HCT116 (cell line): ENCODE measurements at regions not wholly inside any gene's neighbourhood (a gene's known extent, or its start where the extent isn't known, plus 50 kb on each side); places are given as distances from the start of the nearest gene placed in this dataset.

Experiments
- ATAC-seq: fragments of 200-7000 bp; cut with Tn5 transposase; 2 replicates; pipeline ENCODE4 v1.9.1; 2020; ENCODE audit warnings: mild to moderate bottlenecking, moderate library complexity
- BruUV-seq: library from RNA; stranded (reverse); fragments of 400-500 nt; replicated peaks from 2 replicates; lab custom pipeline; 2021; lab: Mats Ljungman, UMichigan
- CTCF ChIA-PET: fragments of 300-600 bp; sonication (Branson Sonifier 250); formaldehyde crosslinking; loops from one replicate; lab custom pipeline; 2021; ENCODE audit warnings: antibody characterized with exemption; lab: Charles Lee
- POLR2A ChIA-PET: fragments of 300-600, 350-600 bp; sonication (Branson Sonifier 250); formaldehyde crosslinking; loops from one replicate; lab custom pipeline; 2021; ENCODE audit warnings: antibody characterized with exemption; lab: Charles Lee
- RAD21 ChIA-PET, 2 experiments: fragments of 300-600 bp; sonication (Branson Sonifier 250); formaldehyde crosslinking; loops; one replicate each; lab custom pipeline; 2023; ENCODE audit warnings: low total read pairs in 2 of 2; ENCODE audit not compliant: uncharacterized antibody in 2 of 2, unreplicated experiment in 2 of 2, low non-redundant PET in 1 of 2; lab: Charles Lee
- DNase-seq: peaks from one replicate; pipeline ENCODE4 v3.0.0-alpha.2; 2010; ENCODE audit warnings: low read depth, low spot score
- H2AFZ ChIP-seq: fragments of 200-600 bp; shearing (Covaris generic), sonication (generic); 2 replicates; pipeline ENCODE4 v1.6.1; 2017; ENCODE audit warnings: low read depth, mixed run types, mixed read lengths, antibody characterized with exemption, low read length; ENCODE audit not compliant: poor library complexity, severe bottlenecking
- H3K27ac ChIP-seq: 2 replicates; pipeline ENCODE4 v1.5.1; 2012; ENCODE audit warnings: low read depth, low read length
- H3K27me3 ChIP-seq: fragments of 200-600 bp; sonication (generic); 2 replicates; pipeline ENCODE4 v1.6.1; 2016; ENCODE audit warnings: mixed run types, low read length, mixed read lengths; ENCODE audit not compliant: insufficient read depth
- H3K36me3 ChIP-seq, 2 experiments: fragments of 200-500 bp in 1 of 2; fragments of 200-600 bp in 1 of 2; sonication (Bioruptor generic) in 1 of 2; sonication (generic) in 1 of 2; 2 replicates each; pipeline versions ENCODE4 v1.5.1 to v1.6.1; 2014 to 2016; ENCODE audit warnings: low read length in 2 of 2, inconsistent platforms in 1 of 2, mixed read lengths in 1 of 2, mixed run types in 1 of 2; ENCODE audit not compliant: insufficient read depth in 2 of 2, control insufficient read depth in 1 of 2
- H3K4me1 ChIP-seq, 2 experiments: fragments of 200-600 bp in 1 of 2; sonication (generic) in 1 of 2; 2 replicates each; pipeline versions ENCODE4 v1.5.1 to v1.6.1; 2012 to 2017; ENCODE audit warnings: low read length in 2 of 2, inconsistent platforms in 1 of 2, mild to moderate bottlenecking in 1 of 2, mixed read lengths in 1 of 2, mixed run types in 1 of 2, moderate library complexity in 1 of 2; ENCODE audit not compliant: insufficient read depth in 2 of 2, control insufficient read depth in 1 of 2
- H3K4me2 ChIP-seq: fragments of 200-600 bp; sonication (generic); 2 replicates; pipeline ENCODE4 v1.6.1; 2017; ENCODE audit warnings: mixed run types, low read length, mixed read lengths
- H3K4me3 ChIP-seq, 2 experiments: fragments of 200-600 bp in 1 of 2; sonication (generic) in 1 of 2; replicated peaks in 1 of 2; 2 replicates each; pipeline ENCODE4 v1.5.1; 2011 to 2016; ENCODE audit warnings: low read length in 2 of 2, control low read depth in 1 of 2, low read depth in 1 of 2, mild to moderate bottlenecking in 1 of 2, mixed read lengths in 1 of 2, mixed run types in 1 of 2
- H3K79me2 ChIP-seq: fragments of 200-600 bp; sonication (generic); 2 replicates; pipeline ENCODE4 v1.6.1; 2017; ENCODE audit warnings: mild to moderate bottlenecking, mixed run types, low read length, moderate library complexity, mixed read lengths; ENCODE audit not compliant: insufficient read depth
- H3K9ac ChIP-seq: fragments of 200-600 bp; sonication (generic); 2 replicates; pipeline ENCODE4 v1.6.1; 2016; ENCODE audit warnings: low read length, mixed read lengths
- H3K9me2 ChIP-seq: fragments of 200-600 bp; sonication (generic), shearing (Covaris generic); 2 replicates; pipeline ENCODE4 v1.6.1; 2017; ENCODE audit warnings: mixed run types, mild to moderate bottlenecking, moderate library complexity; ENCODE audit not compliant: insufficient read depth
- H3K9me3 ChIP-seq, 2 experiments: fragments of 200-500 bp in 1 of 2; fragments of 200-600 bp in 1 of 2; sonication (Bioruptor generic) in 1 of 2; sonication (generic) in 1 of 2; 2 replicates each; pipeline ENCODE4 v1.6.1; 2014 to 2017; ENCODE audit warnings: low read length in 2 of 2, mixed read lengths in 2 of 2, inconsistent platforms in 1 of 2, low read depth in 1 of 2, mild to moderate bottlenecking in 1 of 2, mixed run types in 1 of 2, moderate library complexity in 1 of 2; ENCODE audit not compliant: control insufficient read depth in 1 of 2, insufficient read depth in 1 of 2
- H4K20me1 ChIP-seq: fragments of 200-600 bp; sonication (generic), shearing (Covaris generic); 2 replicates; pipeline ENCODE4 v1.6.1; 2017; ENCODE audit warnings: mixed run types, mild to moderate bottlenecking, moderate library complexity; ENCODE audit not compliant: insufficient read depth
- CBX3 ChIP-seq: IDR thresholded peaks from 2 replicates; pipeline ENCODE4 v1.6.1; 2012; ENCODE audit warnings: low read depth
- CEBPB ChIP-seq: IDR thresholded peaks from 2 replicates; pipeline ENCODE4 v1.6.1; 2012; ENCODE audit warnings: low read depth
- EGR1 ChIP-seq: IDR thresholded peaks from 2 replicates; pipeline ENCODE4 v1.6.1; 2012; ENCODE audit warnings: low read depth
- ELF1 ChIP-seq: IDR thresholded peaks from 2 replicates; pipeline ENCODE4 v1.6.1; 2012; ENCODE audit warnings: low read depth, borderline replicate concordance
- FOSL1 ChIP-seq: IDR thresholded peaks from 2 replicates; pipeline ENCODE4 v1.6.1; 2012; ENCODE audit warnings: low read depth
- POLR2AphosphoS5 ChIP-seq: IDR thresholded peaks from 2 replicates; pipeline ENCODE4 v1.6.1; 2011; ENCODE audit warnings: mild to moderate bottlenecking, low read depth, low read length, moderate library complexity
- REST ChIP-seq: IDR thresholded peaks from 2 replicates; pipeline ENCODE4 v1.6.1; 2012; ENCODE audit warnings: low read depth
- SIN3A ChIP-seq: IDR thresholded peaks from 2 replicates; pipeline ENCODE4 v1.6.1; 2012; ENCODE audit warnings: low read depth
- SRF ChIP-seq: IDR thresholded peaks from 2 replicates; pipeline ENCODE4 v1.6.1; 2012; ENCODE audit warnings: low read depth
- TCF7L2 ChIP-seq: IDR thresholded peaks from 2 replicates; pipeline ENCODE4 v1.7.0; 2011; ENCODE audit warnings: borderline replicate concordance, inconsistent platforms; ENCODE audit not compliant: insufficient read depth, insufficient read length; ENCODE audit errors: extremely low read depth
- YY1 ChIP-seq: IDR thresholded peaks from 2 replicates; pipeline ENCODE4 v1.6.1; 2011; ENCODE audit warnings: low read length, low read depth, moderate library complexity, mild to moderate bottlenecking; ENCODE audit not compliant: insufficient replicate concordance; ENCODE audit errors: extremely low read depth
- intact Hi-C: fragments of 100-400 bp; cut with micrococcal nuclease; formaldehyde crosslinking; loops from 2 replicates; pipeline ENCODE4 v1.10.0; 2022
- TF ChIP-seq, protein P1 (sequence below): IDR thresholded peaks from 2 replicates; pipeline ENCODE4 v1.6.1; 2012

GRCh38 chr13:111856571-111856970 is 210.4 kb upstream of the SOX1 start:
- DNase-seq = no peak
- Histone ChIP-seq H3K4me3 (no peak overlapping the region), H3K79me2 (no peaks in the 10 kb centered on the region), H4K20me1 (no peaks in the 10 kb centered on the region), H3K36me3 (no peaks in the 10 kb centered on the region), H3K9me3 (no peaks in the 10 kb centered on the region), H3K9me2 (no peaks in the 10 kb centered on the region), H3K27me3 (no peaks in the 10 kb centered on the region), H3K4me1 (no peaks in the 10 kb centered on the region), H2AFZ (no peak overlapping the region), H3K9ac (no peak overlapping the region), H3K27ac (no peak overlapping the region), H3K4me2 (no peak overlapping the region)
- POLR2A ChIA-PET = no interaction called here
- CTCF ChIA-PET = no interaction called here
- intact Hi-C loops = no loop called here
- TF ChIP-seq YY1 (no peak), SIN3A (no peak), TCF7L2 (no peak), ELF1 (no peak), FOSL1 (no peak), POLR2AphosphoS5 (no peak), CEBPB (no peak), CBX3 (no peak), EGR1 (no peak), SRF (no peak), REST (no peak)
- TF ChIP-seq, protein P1, sequence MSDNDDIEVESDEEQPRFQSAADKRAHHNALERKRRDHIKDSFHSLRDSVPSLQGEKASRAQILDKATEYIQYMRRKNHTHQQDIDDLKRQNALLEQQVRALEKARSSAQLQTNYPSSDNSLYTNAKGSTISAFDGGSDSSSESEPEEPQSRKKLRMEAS = no peak
- RAD21 ChIA-PET = no interaction called here
- ATAC-seq = no peak
- BruUV-seq = no TSS peak
